HK-2 (cell line): ENCODE measurements at regions not wholly inside any gene's neighbourhood (a gene's known extent, or its start where the extent isn't known, plus 50 kb on each side); places are given as distances from the start of the nearest gene placed in this dataset.
"Not testable (repeated sequence)": the region's sequence is repeated elsewhere in the genome, so short reads cannot be mapped to it uniquely, and the experiment has no call there.

ENCODE experiments used
- DNase-seq: peaks from one replicate; pipeline ENCODE4 v3.0.0-alpha.2; 2018; ENCODE audit not compliant: unreplicated experiment

DNA sequence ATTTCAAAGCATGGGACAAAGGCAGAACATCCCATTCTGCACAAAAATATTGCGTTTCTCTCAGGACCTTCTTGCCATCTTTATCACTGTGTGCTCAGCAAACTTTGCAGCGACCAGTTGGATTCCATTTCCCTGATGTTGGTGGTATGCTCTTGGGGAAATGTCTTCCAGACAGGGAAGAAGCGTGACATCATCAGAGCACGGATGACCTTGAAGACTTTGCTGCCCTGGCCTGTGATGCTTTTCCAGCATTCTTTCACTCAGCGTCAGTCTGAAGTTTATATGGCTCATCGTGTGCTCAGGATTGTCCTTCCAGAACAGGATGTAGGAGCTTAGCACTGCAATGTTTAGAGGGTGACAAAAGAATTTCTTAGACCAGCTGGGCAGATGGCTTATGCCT, 131.4 kb upstream of the F3 start:
- DNase-seq, result no peak

DNA sequence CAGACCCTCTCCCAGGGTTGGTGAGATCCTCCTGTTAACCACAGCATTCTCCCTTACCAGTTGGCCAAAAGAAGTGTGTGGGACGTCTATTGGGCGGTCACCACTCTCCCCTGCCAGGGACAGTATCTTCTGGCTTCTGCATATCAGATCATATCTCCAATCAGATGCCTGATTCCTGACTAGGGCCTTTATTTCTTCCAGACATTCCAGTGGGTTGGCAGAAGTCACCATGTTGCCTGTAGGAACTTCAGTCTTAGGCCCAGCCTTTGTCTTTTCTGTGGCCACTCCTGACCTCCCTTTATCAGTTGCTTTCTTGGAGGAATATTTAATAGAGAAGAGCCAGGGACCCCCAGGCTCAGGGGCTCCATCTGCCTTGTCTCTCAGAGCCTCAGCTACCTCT, 130.4 kb upstream of the F3 start:
- DNase-seq, result no peak

- no peak for DNase-seq
These were observed 128.7 kb upstream of the F3 start for GRCh38 chr1:94670273-94670672.

- no peak for DNase-seq
These were observed 127.6 kb upstream of the F3 start for GRCh38 chr1:94669198-94669597.

- DNase-seq, result no peak
These were observed 127.0 kb upstream of the F3 start for GRCh38 chr1:94668528-94668927.

GRCh38 chr1:94667818-94668217, 126.3 kb upstream of the F3 start:
- no peak for DNase-seq

DNA sequence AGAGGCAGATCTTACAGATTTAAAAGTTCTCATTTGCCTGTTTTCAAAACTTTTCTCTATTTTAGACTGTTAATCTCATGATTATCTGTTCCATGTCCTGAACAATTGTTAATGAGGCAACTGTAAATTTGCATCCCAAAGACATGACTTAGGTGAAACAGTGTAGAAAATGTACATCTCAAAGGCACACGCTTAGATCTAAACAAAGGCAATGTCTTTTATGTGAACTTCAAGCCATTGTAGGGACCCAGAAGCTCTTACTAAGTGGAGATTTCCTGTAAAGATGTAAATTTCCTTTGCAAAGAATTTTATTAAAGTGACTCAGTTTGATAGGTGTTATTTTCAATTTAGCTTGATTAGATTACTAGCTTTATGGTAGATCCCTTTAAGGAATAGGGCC, 125.2 kb upstream of the F3 start:
- DNase-seq, result no peak

- DNase-seq, result no peak
These were observed 119.9 kb upstream of the F3 start for GRCh38 chr1:94661431-94661932.

DNA sequence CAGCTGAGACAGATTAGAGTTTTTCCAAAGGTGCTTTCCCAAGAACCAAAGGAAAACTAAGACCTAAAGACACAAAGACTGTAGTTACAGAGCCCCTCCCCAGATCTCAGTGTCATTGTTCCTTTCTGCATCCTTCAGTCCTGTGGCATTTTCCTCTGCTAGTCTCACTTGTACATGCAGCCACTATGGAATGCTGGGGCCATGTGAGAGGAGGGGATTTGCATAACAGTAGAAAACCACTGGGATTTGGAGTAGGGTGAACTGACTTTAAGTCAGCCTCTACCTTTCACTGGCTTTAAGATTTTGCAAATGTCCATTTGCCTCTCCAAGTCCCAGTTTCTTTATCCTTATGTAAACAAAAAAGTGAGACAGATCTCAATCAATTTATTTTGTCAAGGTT, 119.4 kb upstream of the F3 start:
- no peak for DNase-seq

DNA sequence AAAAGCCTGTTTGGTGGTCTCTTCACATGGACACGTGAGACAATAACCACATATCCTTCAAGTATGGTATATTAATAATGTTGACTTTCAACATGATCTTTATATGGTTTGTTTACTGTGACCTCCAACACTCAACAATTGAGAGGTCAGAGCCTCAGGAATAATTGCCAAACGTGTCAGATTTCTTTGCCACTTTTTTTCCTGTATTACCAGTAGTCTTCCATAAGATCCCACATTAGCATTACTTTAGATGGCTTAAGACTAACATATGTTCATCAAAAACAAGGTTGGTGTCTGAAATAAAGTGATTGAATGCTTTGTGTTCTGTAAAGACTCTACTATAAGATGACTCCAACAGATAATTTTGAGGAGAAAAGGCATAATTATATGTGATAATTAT, 118.7 kb upstream of the F3 start:
- DNase-seq, result no peak

DNA sequence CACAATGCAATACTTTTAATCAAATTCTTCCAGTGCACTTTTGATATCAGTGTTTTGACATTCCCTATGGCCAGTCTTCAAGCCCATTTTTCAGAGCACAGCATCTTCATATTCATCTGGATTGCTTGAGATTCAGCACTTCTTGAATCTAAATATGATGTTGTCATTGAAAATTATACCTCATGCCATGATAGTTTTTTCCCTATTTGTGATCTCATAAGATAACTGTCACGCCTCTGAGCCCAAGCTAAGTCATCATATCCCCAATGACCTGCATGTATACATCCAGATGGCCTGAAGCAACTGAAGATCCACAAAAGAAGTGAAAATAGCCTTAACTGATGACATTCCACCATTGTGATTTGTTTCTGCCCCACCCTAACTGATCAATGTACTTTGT, 117.6 kb upstream of the F3 start:
- DNase-seq, result not testable (repeated sequence)

DNA sequence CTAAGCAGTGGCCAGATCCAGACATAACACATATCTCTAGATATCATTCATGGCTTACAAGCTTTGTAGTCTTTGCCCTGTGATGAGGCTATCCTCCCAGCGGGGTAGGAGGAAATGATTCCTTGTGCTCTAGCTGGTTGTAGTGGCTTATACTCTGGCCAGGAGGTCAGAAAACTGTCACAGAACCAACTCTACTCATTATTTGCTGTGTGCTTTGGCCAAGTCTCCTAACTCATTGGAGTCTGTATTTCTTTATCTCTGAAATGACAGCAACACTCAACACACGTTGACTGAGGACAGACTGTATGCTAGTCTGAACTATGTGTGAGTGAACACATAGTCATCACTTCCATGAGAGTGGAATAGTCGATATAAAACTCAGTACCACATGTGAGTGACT, 116.7 kb upstream of the F3 start:
- DNase-seq, result no peak

DNA sequence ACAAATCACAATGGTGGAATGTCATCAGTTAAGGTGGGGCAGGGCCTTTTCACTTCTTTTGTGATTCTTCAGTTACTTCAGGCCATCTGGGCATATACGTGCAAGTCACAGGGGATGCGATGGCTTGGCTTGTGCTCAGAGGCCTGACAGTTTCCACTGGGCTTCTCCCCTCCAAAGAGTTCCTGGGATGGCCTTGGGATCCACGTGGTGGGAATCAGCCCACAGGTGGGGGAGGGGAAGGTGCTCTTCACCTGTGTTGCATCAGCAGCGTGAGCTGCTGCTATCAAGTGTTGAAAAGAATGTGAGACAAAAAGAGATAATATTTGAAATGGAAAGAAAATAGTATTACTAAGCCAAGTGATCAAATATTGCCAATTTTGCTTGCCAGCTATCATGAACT, 116.2 kb upstream of the F3 start:
- not testable (repeated sequence) for DNase-seq

- no peak for DNase-seq
These were observed 115.4 kb upstream of the F3 start for GRCh38 chr1:94656967-94657366.

GRCh38 chr1:94654919-94655318, 113.4 kb upstream of the F3 start:
- no peak for DNase-seq

DNA sequence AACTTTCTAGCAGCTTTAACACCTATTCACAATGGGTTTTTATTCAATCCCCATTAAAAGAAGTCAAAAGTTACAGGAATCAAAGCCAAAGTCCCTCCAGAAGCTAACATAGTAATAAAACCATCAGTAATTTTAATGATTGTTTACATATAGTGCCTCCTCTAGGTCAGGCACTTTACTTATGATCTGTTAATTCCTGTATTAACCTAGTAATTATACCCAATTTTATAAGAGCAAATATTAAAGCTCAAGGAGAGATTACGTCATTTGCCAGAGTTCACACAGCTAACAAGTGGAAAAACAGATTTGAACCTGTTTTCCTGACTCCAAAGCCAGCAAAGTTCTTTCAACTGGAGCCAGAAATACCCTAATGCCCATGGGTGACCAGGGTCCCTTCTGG, 112.9 kb upstream of the F3 start:
- no peak for DNase-seq

- DNase-seq, result peak; percentile 35
These were observed 112.5 kb upstream of the F3 start for GRCh38 chr1:94654031-94654430.

GRCh38 chr1:94653454-94653853, 111.9 kb upstream of the F3 start:
- DNase-seq, result no peak

DNA sequence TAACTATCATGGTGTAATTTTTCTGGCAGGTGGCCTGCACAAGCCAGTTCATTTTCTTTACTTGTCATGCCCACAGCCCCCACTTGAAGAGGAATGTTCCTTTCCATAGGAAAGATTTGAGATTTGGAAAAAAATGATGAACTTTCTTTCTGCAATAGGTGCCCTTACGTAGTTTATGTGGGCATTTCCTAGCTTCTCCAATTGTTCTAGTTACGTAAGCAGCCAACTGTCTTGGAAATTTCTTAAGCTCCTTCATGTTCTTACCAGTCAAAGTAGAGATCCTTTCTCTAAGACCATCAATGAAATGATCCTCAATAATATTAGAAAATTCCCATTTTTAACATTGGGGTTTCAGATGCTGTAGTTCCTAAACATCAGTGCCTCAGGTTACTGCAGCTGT, 109.5 kb upstream of the F3 start:
- no peak for DNase-seq

- DNase-seq, result no peak
These were observed 108.7 kb upstream of the F3 start for GRCh38 chr1:94650301-94650700.

DNA sequence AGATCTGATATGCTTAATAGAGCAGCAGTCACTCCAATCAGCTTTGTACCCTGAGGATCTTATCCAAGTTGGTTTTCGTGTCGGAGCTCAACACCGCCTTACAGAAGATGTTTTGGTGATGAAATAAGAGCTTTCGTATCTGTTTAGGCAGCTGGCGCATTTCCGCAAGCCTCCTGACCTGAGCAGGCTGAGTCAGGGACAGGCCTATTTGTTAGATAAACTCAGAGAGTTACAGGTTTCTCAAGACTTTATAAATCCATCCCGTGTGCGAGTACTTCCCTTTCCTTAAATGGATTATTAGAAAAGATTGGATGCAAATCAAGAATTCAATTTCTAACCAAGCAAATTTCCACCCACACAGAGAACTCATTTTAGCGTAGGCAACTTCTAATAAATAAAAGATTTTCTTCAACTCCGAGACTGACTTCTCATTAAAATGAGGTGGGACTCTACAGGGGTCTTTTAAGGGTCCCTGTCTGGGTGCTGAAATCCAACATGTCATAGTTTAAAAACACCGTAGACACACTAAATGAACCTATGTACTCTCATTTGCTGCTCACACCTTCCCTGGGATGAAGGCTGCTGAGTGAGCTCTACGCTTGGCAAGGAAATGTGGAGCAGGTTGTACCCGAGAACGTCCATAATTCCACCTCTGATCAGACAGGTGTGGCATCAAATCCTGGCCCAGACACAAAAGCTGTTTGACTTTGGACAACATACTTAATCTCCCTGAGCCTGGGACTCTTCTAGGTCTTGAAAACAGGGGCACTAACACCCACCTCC, 106.9 kb upstream of the F3 start:
- no peak for DNase-seq

DNA sequence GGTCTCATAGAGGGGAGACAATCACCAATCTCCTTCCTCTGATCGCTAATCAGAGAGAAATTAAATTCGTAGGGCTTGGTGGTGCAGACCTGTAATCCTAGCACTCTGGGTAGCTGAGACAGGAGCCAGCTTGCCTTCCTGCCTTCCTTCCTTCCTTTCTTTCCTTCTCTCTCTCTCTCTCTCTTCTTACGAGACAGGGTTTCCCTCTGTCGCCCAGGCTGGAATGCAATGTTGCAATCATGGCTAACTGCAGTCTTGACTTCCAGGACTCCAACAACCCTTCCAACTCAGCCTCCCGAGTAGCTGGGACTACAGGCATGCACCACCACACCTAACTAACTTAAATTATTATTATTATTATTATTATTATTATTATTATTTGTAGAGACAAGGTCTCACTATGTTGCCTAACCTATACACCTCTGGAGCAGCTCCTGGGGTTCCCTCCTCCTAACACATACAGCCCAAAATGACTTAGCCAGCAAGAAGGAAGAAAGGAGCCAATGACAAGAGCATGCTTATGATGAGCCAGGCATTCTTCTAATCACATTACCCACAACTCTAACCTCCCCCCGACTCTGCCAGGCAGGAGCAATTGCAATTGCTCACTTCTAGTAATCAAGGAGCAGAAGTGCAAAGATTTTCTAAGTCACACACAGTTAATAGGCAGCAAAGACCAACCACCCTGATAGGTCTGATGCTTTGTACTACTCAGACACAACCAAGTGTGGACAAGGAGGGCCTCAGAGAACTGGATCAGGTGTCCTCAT, 105.4 kb upstream of the F3 start:
- DNase-seq, result no peak

- DNase-seq, result no peak
These were observed 104.6 kb upstream of the F3 start for GRCh38 chr1:94646141-94646643.
